SK-N-SH (cell line): ENCODE measurements at regions not wholly inside any gene's neighbourhood (a gene's known extent, or its start where the extent isn't known, plus 50 kb on each side); places are given as distances from the start of the nearest gene placed in this dataset.

Experiments used
- CTCF ChIA-PET: fragments of 300-600, 350-600 bp; formaldehyde crosslinking; extraction: SDS; loops from one replicate; lab custom pipeline; 2021; lab: Yijun Ruan, JAX
- POLR2A ChIA-PET: fragments of 350-600 bp; sonication (Branson Sonifier 250); formaldehyde crosslinking; extraction: SDS; loops from one replicate; lab custom pipeline; 2020; ENCODE audit warnings: antibody characterized with exemption, inconsistent platforms; lab: Yijun Ruan, JAX
- DNase-seq: peaks from one replicate; pipeline ENCODE4 v3.0.0; 2012
- H2AFZ ChIP-seq: fragments of 200-600 bp; sonication (generic); 2 replicates; pipeline ENCODE4 v1.8.1; 2016; ENCODE audit warnings: antibody characterized with exemption, mild to moderate bottlenecking, low read depth
- H3F3A ChIP-seq: fragments of 200-600 bp; sonication (generic); replicated peaks from 2 replicates; pipeline ENCODE3; 2016; ENCODE audit warnings: antibody characterized with exemption, mild to moderate bottlenecking; ENCODE audit not compliant: insufficient read depth
- H3K27ac ChIP-seq, 2 experiments: fragments of 200-500 bp in 1 of 2; fragments of 200-600 bp in 1 of 2; sonication (Bioruptor generic) in 1 of 2; sonication (generic), shearing (Covaris generic) in 1 of 2; 2 replicates each; pipeline versions ENCODE4 v1.5.1 to v1.6.1; 2014 to 2016; ENCODE audit warnings: low read depth in 2 of 2, inconsistent platforms in 1 of 2, low read length in 1 of 2, mild to moderate bottlenecking in 1 of 2, mixed read lengths in 1 of 2
- H3K27me3 ChIP-seq: fragments of 200-600 bp; sonication (generic), shearing (Covaris generic); 2 replicates; pipeline ENCODE4 v1.6.1; 2016; ENCODE audit warnings: mixed run types; ENCODE audit not compliant: insufficient read depth
- H3K36me3 ChIP-seq, 2 experiments: fragments of 200-500 bp in 1 of 2; fragments of 200-600 bp in 1 of 2; sonication (Bioruptor generic) in 1 of 2; sonication (generic) in 1 of 2; replicated peaks in 1 of 2; 2 replicates each; pipeline versions ENCODE3 to v1.5.1; 2014 to 2016; ENCODE audit warnings: low read length in 1 of 2, mild to moderate bottlenecking in 1 of 2; ENCODE audit not compliant: insufficient read depth in 2 of 2, control insufficient read depth in 1 of 2
- H3K4me1 ChIP-seq, 2 experiments: fragments of 200-500 bp in 1 of 2; fragments of 200-600 bp in 1 of 2; sonication (Bioruptor generic) in 1 of 2; sonication (generic), shearing (Covaris generic) in 1 of 2; 2 replicates each; pipeline versions ENCODE4 v1.5.1 to v1.6.1; 2014 to 2016; ENCODE audit warnings: low read depth in 1 of 2, low read length in 1 of 2, mixed run types in 1 of 2; ENCODE audit not compliant: insufficient read depth in 2 of 2, control insufficient read depth in 1 of 2
- H3K4me2 ChIP-seq: fragments of 200-600 bp; sonication (generic), shearing (Covaris generic); 2 replicates; pipeline ENCODE4 v1.6.1; 2017; ENCODE audit warnings: mixed run types
- H3K4me3 ChIP-seq, 2 experiments: fragments of 200-500 bp in 1 of 2; fragments of 200-600 bp in 1 of 2; sonication (Bioruptor generic) in 1 of 2; sonication (generic), shearing (Covaris generic) in 1 of 2; 2 replicates each; pipeline versions ENCODE4 v1.5.1 to v1.8.1; 2014 to 2016; ENCODE audit warnings: low read depth in 2 of 2, inconsistent platforms in 1 of 2, low read length in 1 of 2, mild to moderate bottlenecking in 1 of 2, mixed read lengths in 1 of 2, moderate library complexity in 1 of 2
- H3K79me2 ChIP-seq: fragments of 200-600 bp; sonication (generic); 2 replicates; pipeline ENCODE4 v1.8.1; 2017; ENCODE audit warnings: mild to moderate bottlenecking; ENCODE audit not compliant: insufficient read depth
- H3K9ac ChIP-seq: fragments of 200-600 bp; sonication (generic); 2 replicates; pipeline ENCODE4 v1.6.1; 2017; ENCODE audit warnings: mixed run types
- H3K9me2 ChIP-seq: fragments of 200-600 bp; sonication (generic); 2 replicates; pipeline ENCODE4 v1.6.1; 2017; ENCODE audit warnings: mixed run types
- H3K9me3 ChIP-seq: fragments of 200-600 bp; sonication (generic); 2 replicates; pipeline ENCODE4 v1.6.1; 2017; ENCODE audit warnings: mixed run types, mild to moderate bottlenecking, moderate library complexity
- H4K20me1 ChIP-seq: fragments of 200-600 bp; sonication (generic); 2 replicates; pipeline ENCODE4 v1.6.1; 2017; ENCODE audit warnings: mild to moderate bottlenecking, mixed run types; ENCODE audit not compliant: insufficient read depth
- CHD2 ChIP-seq: fragments of 150-350 bp; IDR thresholded peaks from 2 replicates; pipeline ENCODE4 v1.6.1; 2018; ENCODE audit warnings: low read length; ENCODE audit not compliant: partially characterized antibody
- ELF1 ChIP-seq: IDR thresholded peaks from 2 replicates; pipeline ENCODE4 v1.4.0; 2012
- FOXJ3 ChIP-seq: sonication (generic); formaldehyde crosslinking; IDR thresholded peaks from 2 replicates; pipeline ENCODE4 v1.5.1; 2020; ENCODE audit warnings: mild to moderate bottlenecking, missing genetic modification reagents
- FOXM1 ChIP-seq: IDR thresholded peaks from 2 replicates; pipeline ENCODE4 v1.4.0; 2012; ENCODE audit warnings: low read depth, mild to moderate bottlenecking
- GABPA ChIP-seq: IDR thresholded peaks from 2 replicates; pipeline ENCODE4 v1.4.0; 2012; ENCODE audit warnings: low read depth, mild to moderate bottlenecking
- GATA2 ChIP-seq: sonication (generic); formaldehyde crosslinking; IDR thresholded peaks from 2 replicates; pipeline ENCODE4 v1.5.0; 2020; ENCODE audit warnings: mild to moderate bottlenecking, missing genetic modification reagents
- MEF2A ChIP-seq: IDR thresholded peaks from 2 replicates; pipeline ENCODE4 v1.4.0; 2012; ENCODE audit warnings: low read depth, borderline replicate concordance
- MXI1 ChIP-seq: IDR thresholded peaks from 2 replicates; pipeline ENCODE4 v1.6.1; 2012; ENCODE audit warnings: mild to moderate bottlenecking, low read depth, low read length, improper control_type of control experiment
- NFIC ChIP-seq: IDR thresholded peaks from 2 replicates; pipeline ENCODE4 v1.4.0; 2012; ENCODE audit warnings: borderline replicate concordance
- NRF1 ChIP-seq: IDR thresholded peaks from 2 replicates; pipeline ENCODE4 v1.6.1; 2012; ENCODE audit warnings: low read depth, mild to moderate bottlenecking, low read length
- POLR2AphosphoS5 ChIP-seq: IDR thresholded peaks from 2 replicates; pipeline ENCODE4 v1.6.1; 2012; ENCODE audit warnings: low read depth, low read length
- RAD21 ChIP-seq: IDR thresholded peaks from 2 replicates; pipeline ENCODE4 v1.6.1; 2012; ENCODE audit warnings: mild to moderate bottlenecking, low read length
- RCOR1 ChIP-seq: fragments of 150-350 bp; IDR thresholded peaks from 2 replicates; pipeline ENCODE4 v1.6.1; 2017; ENCODE audit warnings: antibody characterized with exemption, low read length
- REST ChIP-seq: IDR thresholded peaks from 2 replicates; pipeline ENCODE4 v1.6.1; 2012; ENCODE audit warnings: mild to moderate bottlenecking, low read depth, low read length, moderate library complexity
- RXRA ChIP-seq: IDR thresholded peaks from 2 replicates; pipeline ENCODE4 v1.4.0; 2012; ENCODE audit warnings: low read depth, mild to moderate bottlenecking, borderline replicate concordance
- SMC3 ChIP-seq: IDR thresholded peaks from 2 replicates; pipeline ENCODE4 v1.6.1; 2012; ENCODE audit warnings: low read depth, low read length, improper control_type of control experiment
- TAF1 ChIP-seq: IDR thresholded peaks from 2 replicates; pipeline ENCODE4 v1.6.1; 2012; ENCODE audit warnings: low read depth, mild to moderate bottlenecking, low read length, moderate library complexity, borderline replicate concordance
- TCF12 ChIP-seq: IDR thresholded peaks from 2 replicates; pipeline ENCODE4 v1.4.0; 2012
- USF1 ChIP-seq: IDR thresholded peaks from 2 replicates; pipeline ENCODE4 v1.4.0; 2012; ENCODE audit warnings: low read depth, borderline replicate concordance
- WGBS: methylation state at CpG from one replicate; pipeline ENCODE4 v1.1.6; 2017; ENCODE audit warnings: low lambda C conversion rate; 5-methylcytosine and 5-hydroxymethylcytosine counted together
- TF ChIP-seq, protein P1 (sequence below): IDR thresholded peaks from 2 replicates; pipeline ENCODE4 v1.4.0; 2012; ENCODE audit warnings: low read depth, borderline replicate concordance
- TF ChIP-seq, protein P2 (sequence below): IDR thresholded peaks from 2 replicates; pipeline ENCODE4; 2012

GRCh38 chr7:115782696-115783490, 247.7 kb downstream of the TFEC start:
- DNase-seq = no peak

DNA sequence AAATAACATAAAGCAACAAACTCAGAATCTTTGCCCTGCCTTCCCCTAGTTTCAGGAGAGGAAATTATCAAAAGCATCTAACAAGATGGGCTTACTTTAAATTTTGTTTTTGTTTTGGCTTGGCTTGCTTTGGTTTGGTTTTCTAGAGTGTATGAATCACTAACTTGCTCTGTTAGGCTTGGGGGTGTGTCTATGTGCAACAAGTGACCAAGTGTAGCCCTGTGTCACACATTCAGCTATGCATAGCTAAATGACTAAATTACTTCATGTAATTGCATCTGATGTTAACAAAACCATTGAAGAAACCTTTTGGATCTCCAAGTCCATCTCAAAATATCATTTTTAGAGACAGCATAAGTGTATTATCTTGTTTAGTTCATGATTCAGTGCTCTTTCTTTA, 251.0 kb downstream of the TFEC start:
- Histone ChIP-seq H2AFZ (no peak overlapping the region), H3K27me3 (peaks cover 10% of the 10 kb centered on the region; the same call in 1 of the 2 replicates), H3K9me3 (no peaks in the 10 kb centered on the region; the same call in 1 of the 2 replicates), H3K4me1 (peaks cover 0 to 3% of the 10 kb centered on the region in 2 experiments; a peak in 2 of 4 replicates), H3K36me3 (no peaks in the 10 kb centered on the region), H3K79me2 (no peaks in the 10 kb centered on the region), H3K4me2 (no peak overlapping the region), H3K9me2 (no peaks in the 10 kb centered on the region), H3K27ac (no peak overlapping the region), H3K9ac (no peak overlapping the region), H3F3A (no peaks in the 10 kb centered on the region), H3K4me3 (no peak overlapping the region), H4K20me1 (no peaks in the 10 kb centered on the region)
- no peak for DNase-seq
- CTCF ChIA-PET = no interaction called here
- POLR2A ChIA-PET = no interaction called here
- no peak for TF ChIP-seq FOXJ3 (CRISPR knock-in tag)
- no peak for TF ChIP-seq POLR2AphosphoS5
- no peak for TF ChIP-seq GATA2
- TF ChIP-seq REST = no peak
- no peak for TF ChIP-seq MXI1
- TF ChIP-seq MEF2A = no peak
- TF ChIP-seq, protein P1, sequence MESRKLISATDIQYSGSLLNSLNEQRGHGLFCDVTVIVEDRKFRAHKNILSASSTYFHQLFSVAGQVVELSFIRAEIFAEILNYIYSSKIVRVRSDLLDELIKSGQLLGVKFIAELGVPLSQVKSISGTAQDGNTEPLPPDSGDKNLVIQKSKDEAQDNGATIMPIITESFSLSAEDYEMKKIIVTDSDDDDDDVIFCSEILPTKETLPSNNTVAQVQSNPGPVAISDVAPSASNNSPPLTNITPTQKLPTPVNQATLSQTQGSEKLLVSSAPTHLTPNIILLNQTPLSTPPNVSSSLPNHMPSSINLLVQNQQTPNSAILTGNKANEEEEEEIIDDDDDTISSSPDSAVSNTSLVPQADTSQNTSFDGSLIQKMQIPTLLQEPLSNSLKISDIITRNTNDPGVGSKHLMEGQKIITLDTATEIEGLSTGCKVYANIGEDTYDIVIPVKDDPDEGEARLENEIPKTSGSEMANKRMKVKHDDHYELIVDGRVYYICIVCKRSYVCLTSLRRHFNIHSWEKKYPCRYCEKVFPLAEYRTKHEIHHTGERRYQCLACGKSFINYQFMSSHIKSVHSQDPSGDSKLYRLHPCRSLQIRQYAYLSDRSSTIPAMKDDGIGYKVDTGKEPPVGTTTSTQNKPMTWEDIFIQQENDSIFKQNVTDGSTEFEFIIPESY = no peak
- TF ChIP-seq FOXM1 = no peak
- TF ChIP-seq TAF1 = no peak
- TF ChIP-seq SMC3 = no peak
- no peak for TF ChIP-seq CHD2
- TF ChIP-seq TCF12 = no peak
- TF ChIP-seq RXRA = no peak
- TF ChIP-seq NRF1 = no peak
- TF ChIP-seq, protein P2, sequence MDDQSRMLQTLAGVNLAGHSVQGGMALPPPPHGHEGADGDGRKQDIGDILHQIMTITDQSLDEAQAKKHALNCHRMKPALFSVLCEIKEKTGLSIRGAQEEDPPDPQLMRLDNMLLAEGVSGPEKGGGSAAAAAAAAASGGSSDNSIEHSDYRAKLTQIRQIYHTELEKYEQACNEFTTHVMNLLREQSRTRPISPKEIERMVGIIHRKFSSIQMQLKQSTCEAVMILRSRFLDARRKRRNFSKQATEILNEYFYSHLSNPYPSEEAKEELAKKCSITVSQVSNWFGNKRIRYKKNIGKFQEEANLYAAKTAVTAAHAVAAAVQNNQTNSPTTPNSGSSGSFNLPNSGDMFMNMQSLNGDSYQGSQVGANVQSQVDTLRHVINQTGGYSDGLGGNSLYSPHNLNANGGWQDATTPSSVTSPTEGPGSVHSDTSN = no peak
- no peak for TF ChIP-seq RAD21

More at GRCh38 chr7:115782696-115783490, 247.7 kb downstream of the TFEC start:
- H3K79me2 ChIP-seq = no peaks in the 10 kb centered on the region
- H3K36me3 ChIP-seq = no peaks in the 10 kb centered on the region
- ChIA-PET POLR2A (no interaction called here), CTCF (no interaction called here)
- 3% methylated on average over 1 of the region's 1 CpG for whole genome bisulfite sequencing
- H3K9me3 ChIP-seq = no peaks in the 10 kb centered on the region; the same call in 1 of the 2 replicates
- peaks cover 8% of the 10 kb centered on the region; the same call in 1 of the 2 replicates for H3K27me3 ChIP-seq
- H2AFZ ChIP-seq = no peak overlapping the region
- H3K27ac ChIP-seq = no peak overlapping the region
- H3K4me3 ChIP-seq = no peak overlapping the region
- no peaks in the 10 kb centered on the region for H3K9me2 ChIP-seq
- peaks cover 0 to 3% of the 10 kb centered on the region in 2 experiments; a peak in 2 of 4 replicates for H3K4me1 ChIP-seq
- no peaks in the 10 kb centered on the region for H3F3A ChIP-seq
- TF ChIP-seq GABPA (no peak), SMC3 (no peak), RCOR1 (no peak), POLR2AphosphoS5 (no peak), USF1 (no peak), NRF1 (no peak), NFIC (no peak), ELF1 (no peak), GATA2 (no peak)
- H3K9ac ChIP-seq = no peak overlapping the region
- H3K4me2 ChIP-seq = no peak overlapping the region
- H4K20me1 ChIP-seq = no peaks in the 10 kb centered on the region
